OCI-M2 (cell line): ENCODE measurements at regions not wholly inside any gene's neighbourhood (a gene's known extent, or its start where the extent isn't known, plus 50 kb on each side); places are given as distances from the start of the nearest gene placed in this dataset.
"Not testable (repeated sequence)": the region's sequence is repeated elsewhere in the genome, so short reads cannot be mapped to it uniquely, and the experiment has no call there.

Experiments
- DNase-seq: peaks from one replicate; lab custom pipeline; 2025; ENCODE audit not compliant: unreplicated experiment; lab: John Stamatoyannopoulos, UW

GRCh38 chr14:83912032-83912642 is 1617.8 kb upstream of the FLRT2 start:
- DNase-seq: no peak

GRCh38 chr14:83913476-83913875 is 1616.5 kb upstream of the FLRT2 start:
- no peak for DNase-seq

GRCh38 chr14:83918546-83918945 is 1611.4 kb upstream of the FLRT2 start:
- DNase-seq: no peak

- DNase-seq: not testable (repeated sequence)
Observed at GRCh38 chr14:83919675-83920074, 1610.3 kb upstream of the FLRT2 start.

- no peak for DNase-seq
Observed at GRCh38 chr14:83923842-83924241, 1606.1 kb upstream of the FLRT2 start.

GRCh38 chr14:83924259-83924658 is 1605.7 kb upstream of the FLRT2 start:
- DNase-seq: no peak

- DNase-seq: no peak
Observed at GRCh38 chr14:83940253-83940652, 1589.7 kb upstream of the FLRT2 start.

GRCh38 chr14:83958359-83958758 is 1571.6 kb upstream of the FLRT2 start:
- DNase-seq: no peak

- no peak for DNase-seq
Observed at GRCh38 chr14:83960832-83961512, 1569.0 kb upstream of the FLRT2 start.

- DNase-seq: no peak
Observed at GRCh38 chr14:83969998-83970397, 1559.9 kb upstream of the FLRT2 start.

- no peak for DNase-seq
Observed at GRCh38 chr14:83972631-83973030, 1557.3 kb upstream of the FLRT2 start.

GRCh38 chr14:83974647-83975163 is 1555.2 kb upstream of the FLRT2 start:
- DNase-seq: no peak

- no peak for DNase-seq
Observed at GRCh38 chr14:83975435-83975834, 1554.5 kb upstream of the FLRT2 start.

- DNase-seq: no peak
Observed at GRCh38 chr14:83975841-83976770, 1553.8 kb upstream of the FLRT2 start.

GRCh38 chr14:83977583-83977982 is 1552.4 kb upstream of the FLRT2 start:
- no peak for DNase-seq

- DNase-seq: not testable (repeated sequence)
Observed at GRCh38 chr14:83981676-83982258, 1548.2 kb upstream of the FLRT2 start.

GRCh38 chr14:83988275-83988674 is 1541.7 kb upstream of the FLRT2 start:
- DNase-seq: no peak

GRCh38 chr14:83991666-83992065 is 1538.3 kb upstream of the FLRT2 start:
- DNase-seq: no peak

- no peak for DNase-seq
Observed at GRCh38 chr14:83992857-83993256, 1537.1 kb upstream of the FLRT2 start.

GRCh38 chr14:83993545-83993944 is 1536.4 kb upstream of the FLRT2 start:
- DNase-seq: no peak

GRCh38 chr14:83994020-83994419 is 1535.9 kb upstream of the FLRT2 start:
- no peak for DNase-seq
